ENCODE measurements at regions not wholly inside any gene's neighbourhood (a gene's known extent, or its start where the extent isn't known, plus 50 kb on each side); places are given as distances from the start of the nearest gene placed in this dataset.

- no peak for DNase-seq (ENCODE audit: low read depth in 1 of 2, low spot score in 1 of 2)
- TF ChIP-seq GABPA (IDR thresholded peaks at IDR 0.05; ENCODE audit: low read depth) (no peak), POLR2AphosphoS5 (IDR thresholded peaks at IDR 0.05; ENCODE audit: low read depth) (no peak)
- H3K27me3 ChIP-seq (ENCODE audit: insufficient read depth, poor library complexity, severe bottlenecking) = no peaks in the 10 kb centered on the region
- H3K27ac ChIP-seq (replicated peaks) = no peak overlapping the region
- H3K4me3 ChIP-seq (replicated peaks; ENCODE audit: insufficient read depth, low read length) = no peak overlapping the region
Measured at GRCh38 chr18:64444819-64445218, 295.9 kb upstream of the LINC00305 start.

- TF ChIP-seq REST (IDR thresholded peaks at IDR 0.05; ENCODE audit: insufficient replicate concordance, low read depth) (peak; percentile 37), GABPA (IDR thresholded peaks at IDR 0.05; ENCODE audit: low read depth) (peak; percentile 46; the same call in 1 of the 2 replicates), SPI1 (IDR thresholded peaks at IDR 0.05; ENCODE audit: borderline replicate concordance, low read depth) (peak; percentile 76; the same call in 1 of the 2 replicates), POLR2AphosphoS5 (IDR thresholded peaks at IDR 0.05; ENCODE audit: low read depth) (peak; percentile 78; the same call in 1 of the 2 replicates), CTCF (IDR thresholded peaks at IDR 0.05; ENCODE audit: insufficient read depth, low read length) (no peak)
- peak overlapping the region; percentile 94 for H3K27ac ChIP-seq (replicated peaks)
Measured at GRCh38 chr18:64438178-64438577, 289.3 kb upstream of the LINC00305 start.

GRCh38 chr18:64436111-64436510 is 287.2 kb upstream of the LINC00305 start:
- peak; percentile 37 to 56 for DNase-seq (ENCODE audit: low read depth in 1 of 2, low spot score in 1 of 2)
- TF ChIP-seq REST (IDR thresholded peaks at IDR 0.05; ENCODE audit: insufficient replicate concordance, low read depth) (no peak), POLR2AphosphoS5 (IDR thresholded peaks at IDR 0.05; ENCODE audit: low read depth) (no peak), SPI1 (IDR thresholded peaks at IDR 0.05; ENCODE audit: borderline replicate concordance, low read depth) (no peak), GABPA (IDR thresholded peaks at IDR 0.05; ENCODE audit: low read depth) (no peak), CTCF (IDR thresholded peaks at IDR 0.05; ENCODE audit: insufficient read depth, low read length) (no peak)
- peak overlapping the region; percentile 94 for H3K27ac ChIP-seq (replicated peaks)
- no peaks in the 10 kb centered on the region for H3K27me3 ChIP-seq (ENCODE audit: insufficient read depth, poor library complexity, severe bottlenecking)
- H3K4me3 ChIP-seq (replicated peaks; ENCODE audit: insufficient read depth, low read length) = no peak overlapping the region

More at GRCh38 chr18:64438178-64438577, 289.3 kb upstream of the LINC00305 start:
- DNase-seq (ENCODE audit: low read depth in 1 of 2, low spot score in 1 of 2) = peak; percentile 75 to 91
- Histone ChIP-seq H3K27me3 (ENCODE audit: insufficient read depth, poor library complexity, severe bottlenecking) (no peaks in the 10 kb centered on the region), H3K4me3 (replicated peaks; ENCODE audit: insufficient read depth, low read length) (no peak overlapping the region)

GRCh38 chr18:64419156-64419555 is 270.3 kb upstream of the LINC00305 start:
- TF ChIP-seq GABPA (IDR thresholded peaks at IDR 0.05; ENCODE audit: low read depth) (no peak), POLR2AphosphoS5 (IDR thresholded peaks at IDR 0.05; ENCODE audit: low read depth) (0 out of 2 replicates have a peak, but pooled peaks have one; percentile 26), REST (IDR thresholded peaks at IDR 0.05; ENCODE audit: insufficient replicate concordance, low read depth) (no peak)
- peak overlapping the region; percentile 77 for H3K27ac ChIP-seq (replicated peaks)
- DNase-seq (ENCODE audit: low read depth in 1 of 2, low spot score in 1 of 2) = peak; percentile 63 to 86
- no peaks in the 10 kb centered on the region for H3K27me3 ChIP-seq (ENCODE audit: insufficient read depth, poor library complexity, severe bottlenecking)
- H3K4me3 ChIP-seq (replicated peaks; ENCODE audit: insufficient read depth, low read length) = no peak overlapping the region
